ENCODE measurements at regions not wholly inside any gene's neighbourhood (a gene's known extent, or its start where the extent isn't known, plus 50 kb on each side); places are given as distances from the start of the nearest gene placed in this dataset.
"Not testable (repeated sequence)": the region's sequence is repeated elsewhere in the genome, so short reads cannot be mapped to it uniquely, and the experiment has no call there.

DNA sequence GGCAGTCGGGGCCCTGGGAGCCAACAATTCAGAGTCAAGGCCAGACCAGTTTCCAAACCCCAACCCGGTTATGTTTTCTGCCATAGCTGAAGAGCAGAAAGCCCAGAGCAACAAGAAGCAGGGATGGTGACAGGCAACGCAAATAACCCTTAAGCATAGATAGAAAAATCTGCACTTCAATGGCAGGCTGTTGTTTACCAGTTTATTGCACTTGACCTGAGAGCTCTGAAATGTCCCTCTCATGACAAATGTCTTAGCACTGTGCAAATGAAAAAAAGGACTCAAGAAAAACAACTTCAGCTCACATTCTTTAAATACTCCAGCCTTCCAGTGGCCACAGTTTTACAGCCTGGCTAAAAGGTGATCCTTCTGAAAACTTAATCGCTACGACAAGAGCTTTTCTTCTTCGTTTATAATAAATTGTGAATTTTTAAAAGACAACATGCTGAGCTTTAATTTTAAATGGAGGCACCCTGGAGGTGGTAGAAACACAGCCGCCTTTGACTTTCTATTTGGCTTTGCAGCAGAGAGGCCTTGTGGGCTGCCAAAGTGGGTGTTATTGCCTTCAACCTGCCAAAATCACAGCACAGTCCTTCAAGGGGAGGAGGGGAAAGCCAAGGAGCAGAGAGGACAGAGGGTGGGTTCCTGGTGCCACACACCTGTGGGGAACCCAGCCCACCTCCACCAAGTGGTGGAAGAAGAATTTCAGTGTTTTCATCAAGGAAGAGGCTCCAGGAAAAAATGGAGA is 289.5 kb upstream of the CDYL start:
- DNase-seq: no peak

GRCh38 chr6:4485735-4486134 is 290.5 kb upstream of the CDYL start:
- no peak for DNase-seq

DNA sequence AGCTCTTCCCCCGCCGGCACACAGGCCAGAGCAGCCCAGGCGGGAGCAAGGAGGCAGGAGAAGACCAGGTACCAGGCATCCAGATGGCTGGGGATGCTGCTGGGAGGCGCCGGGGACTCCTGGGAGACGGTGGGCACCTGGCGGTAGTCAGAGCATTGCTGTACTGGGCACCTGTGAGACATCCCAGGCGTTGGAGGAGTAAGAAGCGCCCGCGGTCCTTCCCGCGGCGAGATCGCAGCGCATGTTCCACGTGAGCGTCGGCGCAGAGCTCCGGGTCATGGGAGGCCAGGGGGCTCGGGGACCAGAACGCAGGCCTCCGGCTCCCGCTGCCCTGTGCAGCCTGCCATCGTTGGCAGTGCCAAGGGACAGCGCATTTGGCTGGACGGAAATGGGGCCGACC is 293.7 kb upstream of the CDYL start:
- no peak for DNase-seq

GRCh38 chr6:4480788-4481735 is 295.1 kb upstream of the CDYL start:
- no peak for DNase-seq

DNA sequence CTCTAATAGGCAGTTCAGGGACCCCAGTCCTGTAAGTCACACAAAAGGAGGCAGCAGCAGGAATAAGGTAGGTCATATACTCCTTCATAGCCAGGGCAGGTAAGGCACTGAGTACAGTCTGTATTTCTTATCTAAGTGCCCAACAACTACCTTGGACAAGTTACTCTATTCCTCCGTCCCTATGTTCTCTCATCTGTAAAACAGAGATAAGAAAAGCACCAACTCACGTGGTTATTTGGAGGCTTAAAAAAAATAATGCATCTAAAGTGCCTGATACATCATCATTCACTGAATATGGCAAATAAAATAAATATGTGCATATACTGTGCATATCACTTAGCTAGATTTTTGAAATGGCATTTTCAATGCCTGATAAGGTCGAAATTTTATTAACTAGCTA is 298.1 kb upstream of the CDYL start:
- DNase-seq: no peak

- no peak for DNase-seq
These were observed 301.4 kb upstream of the CDYL start for GRCh38 chr6:4474810-4475209.

DNA sequence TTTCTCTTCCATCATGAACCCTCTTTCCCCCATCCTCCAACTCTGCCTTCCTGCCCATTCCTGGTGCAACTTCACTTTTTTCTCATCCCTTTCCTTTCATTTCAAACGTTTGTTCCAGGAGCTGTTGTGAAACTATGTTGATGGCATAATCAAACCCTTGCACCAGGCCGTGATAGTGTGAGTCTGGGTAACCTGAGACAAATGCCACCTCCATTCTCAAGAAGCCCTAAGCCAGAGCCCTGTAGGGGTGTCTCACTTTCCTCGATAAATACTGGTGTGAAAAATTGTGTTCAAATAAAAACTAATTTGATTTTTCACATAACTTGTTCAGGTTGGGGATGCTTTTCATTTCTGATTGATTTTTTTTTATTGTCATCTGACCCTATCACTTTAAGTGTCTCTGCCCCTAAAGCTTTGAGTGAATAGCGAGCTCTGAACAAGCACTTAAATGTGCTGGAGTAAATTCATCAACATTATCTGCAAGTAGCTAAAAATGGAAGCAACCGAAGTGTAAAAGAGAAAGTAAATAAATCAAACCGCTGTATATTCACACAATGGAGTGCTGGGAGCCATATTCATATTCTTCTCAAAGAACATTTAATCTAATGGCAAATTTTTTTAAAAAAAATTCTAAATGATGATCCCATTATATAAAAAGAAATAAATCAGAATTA is 303.1 kb upstream of the CDYL start:
- peak; percentile 41 for DNase-seq

DNA sequence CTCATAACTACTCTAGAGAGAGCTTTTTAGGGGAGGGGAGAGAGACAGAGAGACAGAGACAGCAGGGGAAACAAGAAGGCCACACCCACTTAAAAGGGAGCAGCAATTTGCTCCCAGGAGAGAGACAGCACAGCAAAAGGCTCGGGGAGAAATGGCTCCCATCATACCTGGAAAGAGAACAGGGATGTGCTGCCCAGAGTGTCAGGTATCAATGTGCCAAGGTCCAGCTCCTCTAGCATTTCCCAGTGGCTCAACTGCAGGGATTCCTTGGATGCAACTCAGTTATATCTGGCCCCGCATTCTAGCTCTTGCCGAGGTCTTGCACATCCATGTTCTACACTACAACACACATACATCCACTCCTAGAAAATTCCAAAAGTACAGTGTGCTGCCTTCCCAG is 304.0 kb upstream of the CDYL start:
- no peak for DNase-seq

GRCh38 chr6:4471515-4471914 is 304.7 kb upstream of the CDYL start:
- not testable (repeated sequence) for DNase-seq

DNA sequence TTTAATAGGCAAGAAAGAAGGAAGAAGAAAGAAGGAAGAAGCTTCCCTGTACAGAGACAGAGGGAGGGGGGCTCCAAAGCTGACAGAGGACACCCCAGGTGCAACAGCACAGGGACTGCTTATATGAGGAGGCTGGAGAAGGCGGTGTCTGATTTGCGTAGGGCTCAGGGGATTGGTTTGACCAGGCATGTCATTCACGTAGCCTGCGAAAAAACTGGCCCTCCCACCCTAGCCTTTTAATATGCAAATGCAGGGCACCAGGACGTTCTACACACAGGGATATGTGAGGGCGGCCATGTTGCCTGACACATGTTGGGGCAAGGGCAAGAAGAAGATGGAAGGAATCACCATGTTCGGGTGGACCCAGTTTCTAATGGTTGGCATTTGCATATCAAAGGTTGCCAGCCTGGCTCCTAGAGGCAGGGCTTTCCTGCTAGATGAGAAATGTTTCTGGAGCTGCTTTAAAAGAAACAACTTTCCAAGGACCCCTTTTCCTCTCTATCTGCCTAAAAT is 305.4 kb upstream of the CDYL start:
- DNase-seq: no peak

DNA sequence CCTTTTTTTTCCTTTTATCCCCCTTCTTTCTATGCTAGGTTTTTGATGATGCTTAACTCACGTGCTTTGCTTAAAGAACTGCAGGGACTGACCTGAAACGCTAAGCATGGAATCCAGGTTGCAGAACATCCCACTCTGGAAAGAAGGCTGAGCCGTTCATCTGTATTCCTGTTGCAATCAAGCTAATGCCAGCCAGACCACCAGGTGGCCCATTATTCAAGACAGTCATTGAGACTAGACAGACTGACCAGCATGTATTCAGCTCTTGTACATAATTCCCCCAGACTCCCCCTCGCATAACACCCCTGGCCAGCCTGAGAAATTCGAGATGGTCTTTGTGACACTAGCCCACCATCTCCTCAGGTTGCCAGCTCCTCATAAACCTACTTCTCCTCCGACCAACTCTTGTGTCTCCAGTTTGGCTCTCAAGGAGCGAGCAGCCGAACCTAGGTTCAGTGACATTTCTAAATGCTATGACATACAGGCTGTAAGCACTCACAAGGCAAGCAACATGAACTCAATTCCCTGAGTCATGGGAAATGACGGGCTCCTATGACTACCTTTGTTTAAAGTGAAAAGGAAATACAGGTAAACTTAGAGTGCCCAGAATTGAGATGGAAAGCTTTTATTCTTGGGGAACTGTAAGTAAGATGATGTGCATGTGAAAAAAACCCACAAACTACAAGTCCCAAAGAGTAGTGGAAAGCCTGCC is 309.3 kb upstream of the CDYL start:
- no peak for DNase-seq

GRCh38 chr6:4466261-4466660 is 309.9 kb upstream of the CDYL start:
- DNase-seq: peak; percentile 1

GRCh38 chr6:4464638-4465037 is 311.6 kb upstream of the CDYL start:
- no peak for DNase-seq

DNA sequence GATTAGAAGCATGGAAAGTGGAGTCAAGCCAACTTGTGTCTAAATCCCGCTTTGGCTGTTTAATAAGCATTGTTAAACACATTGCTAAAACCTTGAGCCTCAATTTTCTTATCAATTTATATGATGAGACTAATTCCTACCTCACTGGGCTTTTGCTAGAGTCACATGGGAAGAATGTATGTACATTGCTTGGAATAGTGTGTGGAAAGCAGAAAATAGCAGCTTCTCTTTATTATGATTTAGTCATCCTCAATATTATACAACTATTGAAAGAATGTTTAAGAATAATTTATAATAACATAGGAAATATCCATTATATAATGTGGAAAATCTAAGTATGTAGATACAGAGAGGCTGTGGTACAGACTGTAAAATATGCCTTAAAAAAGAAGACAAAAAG is 313.0 kb upstream of the CDYL start:
- DNase-seq: no peak

DNA sequence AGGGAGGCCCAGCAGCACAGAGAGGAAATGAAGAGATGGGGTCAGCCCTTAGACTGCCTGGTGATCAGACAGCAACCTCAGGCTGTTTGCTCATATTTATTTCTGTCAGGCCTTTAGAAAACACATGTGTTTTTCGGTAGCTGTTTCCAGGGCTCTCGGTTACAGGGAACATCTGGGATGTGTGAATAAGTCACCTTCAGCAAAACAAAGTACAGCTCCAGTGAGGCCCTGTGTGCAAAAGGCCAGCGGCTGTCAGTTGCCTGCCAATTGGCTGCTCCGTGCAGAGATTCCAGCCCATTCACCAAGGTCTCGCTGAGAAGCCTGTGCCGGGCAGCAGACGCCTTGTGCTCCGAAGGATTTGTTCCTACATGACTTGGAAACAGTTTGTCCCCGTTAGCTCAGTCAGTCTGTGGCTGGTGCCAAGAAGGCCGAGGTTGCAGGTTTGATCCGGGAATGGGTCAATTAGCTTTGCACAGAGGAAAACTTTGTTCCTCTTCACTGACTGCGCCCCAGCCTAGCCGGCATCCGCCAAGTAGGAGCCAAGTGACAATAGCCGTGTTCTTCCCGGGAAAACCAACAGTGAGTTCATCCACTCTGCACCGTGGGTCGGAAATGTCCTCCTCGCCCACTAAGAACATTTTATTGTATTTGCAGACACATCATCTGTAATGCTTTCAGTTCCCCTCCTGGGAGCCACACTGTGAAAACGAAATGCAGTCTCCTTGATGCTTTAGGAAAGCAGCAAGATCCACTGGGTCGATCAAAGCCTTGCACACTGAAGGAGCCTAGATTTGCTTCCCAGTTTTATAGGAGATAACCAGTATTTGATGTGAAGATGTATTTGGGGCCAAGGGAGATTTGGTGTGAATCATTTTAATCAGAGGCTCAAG is 315.4 kb upstream of the CDYL start:
- DNase-seq: no peak

- DNase-seq: no peak
These were observed 316.2 kb upstream of the CDYL start for GRCh38 chr6:4459996-4460395.

DNA sequence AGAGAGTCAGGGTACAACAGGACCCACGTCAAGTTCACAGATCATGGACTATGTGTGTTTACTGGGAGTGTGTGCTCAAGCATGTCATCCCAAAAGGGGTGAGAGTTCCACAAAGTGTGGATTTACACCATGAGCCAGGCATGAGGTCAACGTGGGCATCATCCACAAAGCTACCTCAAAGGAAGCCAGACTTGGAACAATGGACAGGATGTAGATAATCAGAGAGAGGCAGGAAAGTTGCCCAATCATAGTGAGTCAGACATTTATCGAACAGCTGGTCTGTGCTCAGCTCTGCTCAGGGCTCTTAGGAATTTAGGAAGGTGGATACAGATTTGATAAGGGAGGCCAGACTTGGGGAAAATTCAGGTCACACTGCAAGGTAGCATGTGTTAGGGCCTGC is 317.2 kb upstream of the CDYL start:
- no peak for DNase-seq

GRCh38 chr6:4451718-4452117 is 316.3 kb upstream of the ECI2 start:
- DNase-seq: no peak

GRCh38 chr6:4451081-4451480 is 315.7 kb upstream of the ECI2 start:
- no peak for DNase-seq

GRCh38 chr6:4450237-4450636 is 314.9 kb upstream of the ECI2 start:
- no peak for DNase-seq

GRCh38 chr6:4449409-4449808 is 314.0 kb upstream of the ECI2 start:
- no peak for DNase-seq

- DNase-seq: no peak
These were observed 313.5 kb upstream of the ECI2 start for GRCh38 chr6:4448841-4449240.
